HEK293T (cell line): ENCODE measurements at regions not wholly inside any gene's neighbourhood (a gene's known extent, or its start where the extent isn't known, plus 50 kb on each side); places are given as distances from the start of the nearest gene placed in this dataset.
"Not testable (repeated sequence)": the region's sequence is repeated elsewhere in the genome, so short reads cannot be mapped to it uniquely, and the experiment has no call there.

Experiments used
- CTCF ChIA-PET: fragments of 350-600 bp; formaldehyde crosslinking; extraction: SDS; loops from one replicate; lab custom pipeline; 2021; ENCODE audit warnings: antibody characterized with exemption, inconsistent platforms; lab: Yijun Ruan, JAX
- POLR2A ChIA-PET: fragments of 350-600 bp; formaldehyde crosslinking; extraction: SDS; loops from one replicate; lab custom pipeline; 2020; ENCODE audit warnings: antibody characterized with exemption, inconsistent platforms; lab: Yijun Ruan, JAX
- DNase-seq: peaks from one replicate; pipeline ENCODE4 v3.0.0; 2012; ENCODE audit warnings: mixed read lengths; ENCODE audit errors: extremely low spot score
- ARNT ChIP-seq: fragments of 450-650 bp; IDR thresholded peaks from 2 replicates; pipeline ENCODE4 v1.6.1; 2017; ENCODE audit warnings: mild to moderate bottlenecking
- BHLHE40 ChIP-seq: fragments of 450-650 bp; IDR thresholded peaks from 2 replicates; pipeline ENCODE4 v1.6.1; 2016; ENCODE audit warnings: mild to moderate bottlenecking, moderate library complexity, borderline replicate concordance
- CTBP1 ChIP-seq: fragments of 450-650 bp; IDR thresholded peaks from 2 replicates; pipeline ENCODE4 v1.6.1; 2016; ENCODE audit warnings: borderline replicate concordance
- ELF4 ChIP-seq: fragments of 450-650 bp; IDR thresholded peaks from 2 replicates; pipeline ENCODE4 v1.6.1; 2017; ENCODE audit warnings: antibody characterized with exemption
- FOXA1 ChIP-seq: fragments of 450-650 bp; IDR thresholded peaks from 2 replicates; pipeline ENCODE4 v1.6.1; 2016; ENCODE audit warnings: mild to moderate bottlenecking
- FOXK2 ChIP-seq: fragments of 450-650 bp; IDR thresholded peaks from 2 replicates; pipeline ENCODE4 v1.6.1; 2016; ENCODE audit warnings: mild to moderate bottlenecking
- FOXM1 ChIP-seq: fragments of 450-650 bp; IDR thresholded peaks from 2 replicates; pipeline ENCODE4 v1.6.1; 2017; ENCODE audit warnings: mild to moderate bottlenecking, borderline replicate concordance
- HDGF ChIP-seq: fragments of 450-650 bp; IDR thresholded peaks from 2 replicates; pipeline ENCODE4 v1.6.1; 2017; ENCODE audit warnings: antibody characterized with exemption, borderline replicate concordance
- L3MBTL2 ChIP-seq: fragments of 450-650 bp; conservative IDR thresholded peaks from 2 replicates; pipeline ENCODE4 v1.6.1; 2016; ENCODE audit warnings: mild to moderate bottlenecking
- LEF1 ChIP-seq: fragments of 450-650 bp; IDR thresholded peaks from 2 replicates; pipeline ENCODE4 v1.6.1; 2017; ENCODE audit warnings: mild to moderate bottlenecking, borderline replicate concordance
- NFRKB ChIP-seq: fragments of 450-650 bp; IDR thresholded peaks from 2 replicates; pipeline ENCODE4 v1.6.1; 2016; ENCODE audit warnings: mild to moderate bottlenecking, moderate library complexity
- SP1 ChIP-seq: fragments of 450-650 bp; IDR thresholded peaks from 2 replicates; pipeline ENCODE4 v1.6.1; 2017
- SUZ12 ChIP-seq: fragments of 450-650 bp; IDR thresholded peaks from 2 replicates; pipeline ENCODE4 v1.6.1; 2016; ENCODE audit warnings: mild to moderate bottlenecking
- TARDBP ChIP-seq: fragments of 450-650 bp; IDR thresholded peaks from 2 replicates; pipeline ENCODE4 v1.6.1; 2016
- ZNF384 ChIP-seq: fragments of 450-650 bp; IDR thresholded peaks from 2 replicates; pipeline ENCODE4 v1.6.1; 2016
- TF ChIP-seq, protein P1 (sequence below): fragments of 450-650 bp; IDR thresholded peaks from 2 replicates; pipeline ENCODE4 v1.6.1; 2016

DNA sequence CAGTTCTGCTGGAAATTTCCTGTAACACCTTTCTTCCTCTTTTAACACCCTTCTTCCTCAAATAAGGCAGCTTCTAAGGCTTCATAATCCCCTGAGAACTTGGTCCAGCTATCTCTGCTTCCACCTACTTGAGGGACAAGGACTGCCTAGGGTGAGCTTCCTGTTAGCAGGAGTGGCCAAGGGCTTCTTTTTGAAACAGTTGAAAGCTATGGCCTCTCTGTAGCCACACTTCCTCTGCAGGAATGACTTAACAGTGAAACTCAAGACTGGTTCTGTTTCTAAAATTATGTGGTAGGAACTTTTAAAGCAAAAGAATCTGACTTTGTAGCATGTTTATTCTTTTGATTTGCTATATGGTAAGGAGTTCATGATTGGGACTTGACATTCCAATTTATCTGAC lies 108.5 kb upstream of the WDR1 start:
- no peak for DNase-seq
- TF ChIP-seq, protein P1, sequence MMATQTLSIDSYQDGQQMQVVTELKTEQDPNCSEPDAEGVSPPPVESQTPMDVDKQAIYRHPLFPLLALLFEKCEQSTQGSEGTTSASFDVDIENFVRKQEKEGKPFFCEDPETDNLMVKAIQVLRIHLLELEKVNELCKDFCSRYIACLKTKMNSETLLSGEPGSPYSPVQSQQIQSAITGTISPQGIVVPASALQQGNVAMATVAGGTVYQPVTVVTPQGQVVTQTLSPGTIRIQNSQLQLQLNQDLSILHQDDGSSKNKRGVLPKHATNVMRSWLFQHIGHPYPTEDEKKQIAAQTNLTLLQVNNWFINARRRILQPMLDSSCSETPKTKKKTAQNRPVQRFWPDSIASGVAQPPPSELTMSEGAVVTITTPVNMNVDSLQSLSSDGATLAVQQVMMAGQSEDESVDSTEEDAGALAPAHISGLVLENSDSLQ: no peak
- no peak for TF ChIP-seq FOXK2
- no peak for TF ChIP-seq LEF1
- TF ChIP-seq ELF4: no peak
- no peak for TF ChIP-seq L3MBTL2
- no peak for TF ChIP-seq FOXA1
- TF ChIP-seq CTBP1: no peak
- TF ChIP-seq TARDBP: no peak
- no peak for TF ChIP-seq ARNT
- TF ChIP-seq SP1: no peak
- TF ChIP-seq ZNF384: no peak
- TF ChIP-seq HDGF: no peak
- POLR2A ChIA-PET: no interaction called here
- CTCF ChIA-PET: interaction anchor here (0.6 kb wide), 1 partner anchor 539 kb away, joined by 3 read pairs; no protein-coding TSS in a partner anchor

DNA sequence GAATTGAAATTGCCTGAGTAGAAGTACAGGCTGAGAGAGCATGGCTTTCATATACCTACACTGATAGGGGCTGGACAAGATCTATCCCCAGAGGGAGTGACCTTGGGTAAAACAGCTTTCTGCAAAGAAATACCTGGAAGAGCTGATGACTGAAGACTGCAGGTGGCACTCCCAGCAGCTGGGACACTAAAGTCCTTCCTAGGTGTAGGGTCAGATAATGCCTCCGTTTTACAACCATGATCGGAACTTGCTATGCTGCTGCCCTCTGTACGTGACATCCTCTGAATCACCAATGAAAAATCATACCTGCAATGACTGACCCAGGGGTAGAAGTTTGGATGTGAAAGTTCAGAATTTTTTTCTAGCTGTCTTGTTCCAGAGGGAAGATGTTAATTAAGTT lies 107.2 kb upstream of the WDR1 start:
- POLR2A ChIA-PET: no interaction called here
- no peak for TF ChIP-seq ARNT
- TF ChIP-seq, protein P1: no peak
- CTCF ChIA-PET: no interaction called here
- DNase-seq: no peak

DNA sequence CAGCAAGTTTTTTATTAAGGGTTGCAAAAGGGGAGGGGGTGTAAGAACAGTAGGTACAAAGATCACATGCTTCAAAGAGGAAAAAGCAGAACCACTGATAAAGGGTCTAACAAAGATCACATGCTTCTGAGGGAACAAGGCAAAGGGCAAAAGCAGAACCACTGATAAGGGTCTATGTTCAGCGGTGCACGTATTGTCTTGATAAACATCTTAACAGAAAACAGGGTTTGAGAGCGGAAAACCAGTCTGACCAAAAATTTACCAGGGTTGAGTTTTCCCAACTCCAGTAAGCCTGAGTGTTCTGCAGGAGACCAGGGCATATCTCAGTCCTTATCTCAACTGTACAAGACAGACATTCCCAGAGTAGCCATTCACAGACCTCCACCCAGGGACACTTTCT lies 96.9 kb upstream of the WDR1 start:
- CTCF ChIA-PET, POLR2A ChIA-PET, DNase-seq: not testable (repeated sequence)

DNA sequence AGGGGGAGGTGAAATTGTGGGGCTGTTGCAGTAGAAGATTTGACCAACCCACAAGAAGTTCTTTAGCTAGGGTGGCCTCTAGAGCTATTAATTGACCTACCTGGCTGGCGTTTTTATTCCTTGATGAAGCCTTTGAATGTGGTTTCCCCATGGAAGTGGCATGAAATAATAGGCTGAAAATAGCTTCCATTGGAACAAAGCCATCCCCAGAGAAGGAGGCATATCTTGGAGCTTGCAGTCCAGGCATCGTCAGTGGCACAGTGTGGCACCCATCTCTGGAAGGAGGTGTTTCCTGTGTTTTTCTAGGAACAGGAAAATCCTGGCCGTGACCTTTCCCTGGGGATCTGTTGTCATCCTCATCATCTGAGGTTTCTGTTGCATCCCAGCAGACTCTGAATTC lies 96.3 kb upstream of the WDR1 start:
- POLR2A ChIA-PET: no interaction called here
- no peak for DNase-seq
- CTCF ChIA-PET: no interaction called here
- TF ChIP-seq TARDBP (no peak), ZNF384 (no peak), ARNT (no peak), FOXK2 (no peak), ELF4 (no peak), LEF1 (no peak)

DNA sequence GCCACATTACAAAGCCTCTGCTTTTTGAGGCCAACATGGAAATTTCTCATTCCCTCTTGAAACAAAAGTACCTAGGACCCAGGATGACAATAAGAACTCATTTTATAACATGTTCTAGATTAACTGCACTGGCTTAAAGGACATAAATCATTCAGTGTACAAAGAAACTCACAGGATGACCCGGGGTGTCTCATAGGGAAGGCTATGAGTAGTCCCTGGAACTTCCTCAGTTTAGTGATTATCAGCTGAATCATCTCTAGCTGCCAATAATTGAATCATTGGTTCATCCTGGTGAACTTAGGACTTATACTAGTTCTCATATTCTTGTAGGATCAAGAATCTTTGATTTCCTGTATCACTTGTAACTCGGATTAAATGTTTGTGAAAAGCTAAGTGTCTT lies 95.8 kb upstream of the WDR1 start:
- no peak for DNase-seq
- ChIA-PET CTCF (no interaction called here), POLR2A (no interaction called here)
- TF ChIP-seq NFRKB (no peak), LEF1 (no peak), L3MBTL2 (no peak), FOXK2 (no peak), TARDBP (no peak), ELF4 (no peak), FOXM1 (no peak), BHLHE40 (no peak), SP1 (no peak), ARNT (no peak), HDGF (no peak), FOXA1 (no peak), SUZ12 (no peak)
- TF ChIP-seq, protein P1: no peak

DNA sequence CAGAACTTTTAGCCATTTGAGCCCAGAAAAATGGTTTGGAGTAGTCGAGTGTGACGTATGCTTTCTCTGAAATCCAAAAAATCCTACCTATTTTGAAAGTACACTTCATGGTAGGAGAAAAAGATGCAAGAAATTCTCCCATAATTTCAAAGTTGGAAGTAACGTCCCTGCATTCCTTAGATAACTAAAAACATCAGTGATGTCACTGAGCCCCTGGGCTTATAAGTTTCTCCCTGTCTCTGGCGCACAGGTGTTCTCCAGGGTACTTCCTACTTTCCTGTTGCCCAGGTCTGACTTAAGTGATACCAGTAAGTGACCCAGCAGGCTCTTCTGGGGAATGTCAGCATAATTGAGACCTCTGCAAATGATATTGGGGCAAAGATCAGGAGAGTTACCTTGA lies 90.5 kb upstream of the WDR1 start:
- no peak for DNase-seq
- CTCF ChIA-PET: no interaction called here
- POLR2A ChIA-PET: no interaction called here
- TF ChIP-seq SP1 (no peak), L3MBTL2 (no peak), SUZ12 (no peak), ZNF384 (no peak), HDGF (no peak), CTBP1 (no peak), FOXA1 (no peak), BHLHE40 (no peak), ELF4 (no peak), NFRKB (no peak), LEF1 (no peak), FOXM1 (no peak), TARDBP (no peak), FOXK2 (no peak), ARNT (no peak)
- TF ChIP-seq, protein P1: no peak

DNA sequence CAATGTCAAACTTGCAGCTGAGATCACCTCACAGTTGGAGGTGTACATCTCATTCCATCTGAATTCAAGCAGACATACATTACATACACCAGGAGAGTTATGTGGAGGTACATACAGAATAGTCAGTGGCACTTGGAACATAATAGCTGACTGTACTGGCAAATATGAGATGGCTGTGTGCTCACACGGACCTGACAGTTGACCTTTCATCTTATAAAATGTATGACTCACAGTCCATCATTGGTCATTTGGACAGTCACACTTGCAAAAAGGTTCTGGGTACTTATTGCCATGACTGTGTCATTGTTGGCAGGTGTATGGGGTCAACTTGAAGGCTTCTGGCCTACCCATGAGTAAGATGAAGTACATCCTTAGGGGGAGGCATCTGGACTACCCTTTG lies 88.6 kb upstream of the WDR1 start:
- CTCF ChIA-PET: no interaction called here
- no peak for TF ChIP-seq BHLHE40
- no peak for TF ChIP-seq ELF4
- no peak for TF ChIP-seq SUZ12
- TF ChIP-seq ARNT: no peak
- no peak for TF ChIP-seq FOXK2
- no peak for TF ChIP-seq FOXA1
- no peak for TF ChIP-seq NFRKB
- no peak for TF ChIP-seq SP1
- no peak for TF ChIP-seq TARDBP
- TF ChIP-seq L3MBTL2: no peak
- TF ChIP-seq, protein P1: no peak
- no peak for TF ChIP-seq CTBP1
- no peak for TF ChIP-seq ZNF384

More for the DNA sequence above, 88.6 kb upstream of the WDR1 start:
- POLR2A ChIA-PET: no interaction called here
- DNase-seq: no peak
